GM18519 (cell line): ENCODE measurements at regions not wholly inside any gene's neighbourhood (a gene's known extent, or its start where the extent isn't known, plus 50 kb on each side); places are given as distances from the start of the nearest gene placed in this dataset.
"Not testable (repeated sequence)": the region's sequence is repeated elsewhere in the genome, so short reads cannot be mapped to it uniquely, and the experiment has no call there.

Experiments used
- ATAC-seq: cut with Tn5 transposase; IDR thresholded peaks from one replicate; pipeline ENCODE4 v1.9.1; 2021; ENCODE audit warnings: mild to moderate bottlenecking, moderate library complexity; ENCODE audit not compliant: unreplicated experiment, low FRiP score

- not testable (repeated sequence) for ATAC-seq
Observed at GRCh38 chr21:6092401-6092800, 4429.0 kb upstream of the TPTE start.

GRCh38 chr21:6093419-6093818 lies 4428.0 kb upstream of the TPTE start:
- ATAC-seq = not testable (repeated sequence)

GRCh38 chr21:6093870-6094269 lies 4427.5 kb upstream of the TPTE start:
- ATAC-seq = not testable (repeated sequence)

GRCh38 chr21:6095304-6095703 lies 4426.1 kb upstream of the TPTE start:
- ATAC-seq = not testable (repeated sequence)

- ATAC-seq = not testable (repeated sequence)
Observed at GRCh38 chr21:6096560-6097424, 4424.6 kb upstream of the TPTE start.

- not testable (repeated sequence) for ATAC-seq
Observed at GRCh38 chr21:6097736-6098135, 4423.6 kb upstream of the TPTE start.

- ATAC-seq = not testable (repeated sequence)
Observed at GRCh38 chr21:6098191-6098935, 4423.0 kb upstream of the TPTE start.

GRCh38 chr21:6101588-6101987 lies 4419.8 kb upstream of the TPTE start:
- not testable (repeated sequence) for ATAC-seq

GRCh38 chr21:6104546-6104945 lies 4416.8 kb upstream of the TPTE start:
- ATAC-seq = not testable (repeated sequence)

GRCh38 chr21:6106686-6107567 lies 4414.5 kb upstream of the TPTE start:
- ATAC-seq = not testable (repeated sequence)

GRCh38 chr21:6108894-6109293 lies 4412.5 kb upstream of the TPTE start:
- ATAC-seq = not testable (repeated sequence)

- ATAC-seq = not testable (repeated sequence)
Observed at GRCh38 chr21:6109774-6110173, 4411.6 kb upstream of the TPTE start.

GRCh38 chr21:6110716-6111343 lies 4410.6 kb upstream of the TPTE start:
- ATAC-seq = peak; percentile 76

GRCh38 chr21:6111354-6111753 lies 4410.0 kb upstream of the TPTE start:
- ATAC-seq = not testable (repeated sequence)

GRCh38 chr21:6118336-6118735 lies 4403.0 kb upstream of the TPTE start:
- ATAC-seq = not testable (repeated sequence)

- not testable (repeated sequence) for ATAC-seq
Observed at GRCh38 chr21:6120863-6121262, 4400.5 kb upstream of the TPTE start.

GRCh38 chr21:6122629-6123028 lies 4398.8 kb upstream of the TPTE start:
- not testable (repeated sequence) for ATAC-seq

- not testable (repeated sequence) for ATAC-seq
Observed at GRCh38 chr21:6123224-6123623, 4398.2 kb upstream of the TPTE start.

- ATAC-seq = not testable (repeated sequence)
Observed at GRCh38 chr21:6125549-6126240, 4395.7 kb upstream of the TPTE start.
